ENCODE measurements at regions not wholly inside any gene's neighbourhood (a gene's known extent, or its start where the extent isn't known, plus 50 kb on each side); places are given as distances from the start of the nearest gene placed in this dataset.

- H3K27me3 Mint-ChIP-seq (ENCODE audit: insufficient read depth, low read depth, poor library complexity) = peaks cover 23% of the 10 kb centered on the region
- no peak for ATAC-seq
- no peaks in the 10 kb centered on the region for H3F3A ChIP-seq (replicated peaks; ENCODE audit: low read depth)
- no peak overlapping the region for H3K4me3 ChIP-seq
- H3K9me3 Mint-ChIP-seq = no peaks in the 10 kb centered on the region
- no peaks in the 10 kb centered on the region for H3K36me3 Mint-ChIP-seq (ENCODE audit: low read depth)
- H4K20me1 ChIP-seq (replicated peaks; ENCODE audit: insufficient read depth) = no peaks in the 10 kb centered on the region
- no peaks in the 10 kb centered on the region for H3K4me1 ChIP-seq (ENCODE audit: insufficient read depth)
- H3K27ac Mint-ChIP-seq = no peak overlapping the region
- H3K4me2 ChIP-seq = no peak overlapping the region
- no peaks in the 10 kb centered on the region for H3K9me2 ChIP-seq (ENCODE audit: insufficient read depth)
- no peak for TF ChIP-seq REST (IDR thresholded peaks at IDR 0.05; ENCODE audit: unreplicated experiment)
- no peak for TF ChIP-seq NANOG (IDR thresholded peaks at IDR 0.05; ENCODE audit: borderline replicate concordance)
- no peak for TF ChIP-seq CTCF (conservative IDR thresholded peaks at IDR 0.05; ENCODE audit: low read depth in 2 of 2)
- no peak for TF ChIP-seq EZH2 (IDR thresholded peaks at IDR 0.05; ENCODE audit: low read depth, unreplicated experiment)
- no peak for TF ChIP-seq ZNF331 (CRISPR knock-in tag; IDR thresholded peaks at IDR 0.05; ENCODE audit: low read depth)
- TF ChIP-seq, protein P1, sequence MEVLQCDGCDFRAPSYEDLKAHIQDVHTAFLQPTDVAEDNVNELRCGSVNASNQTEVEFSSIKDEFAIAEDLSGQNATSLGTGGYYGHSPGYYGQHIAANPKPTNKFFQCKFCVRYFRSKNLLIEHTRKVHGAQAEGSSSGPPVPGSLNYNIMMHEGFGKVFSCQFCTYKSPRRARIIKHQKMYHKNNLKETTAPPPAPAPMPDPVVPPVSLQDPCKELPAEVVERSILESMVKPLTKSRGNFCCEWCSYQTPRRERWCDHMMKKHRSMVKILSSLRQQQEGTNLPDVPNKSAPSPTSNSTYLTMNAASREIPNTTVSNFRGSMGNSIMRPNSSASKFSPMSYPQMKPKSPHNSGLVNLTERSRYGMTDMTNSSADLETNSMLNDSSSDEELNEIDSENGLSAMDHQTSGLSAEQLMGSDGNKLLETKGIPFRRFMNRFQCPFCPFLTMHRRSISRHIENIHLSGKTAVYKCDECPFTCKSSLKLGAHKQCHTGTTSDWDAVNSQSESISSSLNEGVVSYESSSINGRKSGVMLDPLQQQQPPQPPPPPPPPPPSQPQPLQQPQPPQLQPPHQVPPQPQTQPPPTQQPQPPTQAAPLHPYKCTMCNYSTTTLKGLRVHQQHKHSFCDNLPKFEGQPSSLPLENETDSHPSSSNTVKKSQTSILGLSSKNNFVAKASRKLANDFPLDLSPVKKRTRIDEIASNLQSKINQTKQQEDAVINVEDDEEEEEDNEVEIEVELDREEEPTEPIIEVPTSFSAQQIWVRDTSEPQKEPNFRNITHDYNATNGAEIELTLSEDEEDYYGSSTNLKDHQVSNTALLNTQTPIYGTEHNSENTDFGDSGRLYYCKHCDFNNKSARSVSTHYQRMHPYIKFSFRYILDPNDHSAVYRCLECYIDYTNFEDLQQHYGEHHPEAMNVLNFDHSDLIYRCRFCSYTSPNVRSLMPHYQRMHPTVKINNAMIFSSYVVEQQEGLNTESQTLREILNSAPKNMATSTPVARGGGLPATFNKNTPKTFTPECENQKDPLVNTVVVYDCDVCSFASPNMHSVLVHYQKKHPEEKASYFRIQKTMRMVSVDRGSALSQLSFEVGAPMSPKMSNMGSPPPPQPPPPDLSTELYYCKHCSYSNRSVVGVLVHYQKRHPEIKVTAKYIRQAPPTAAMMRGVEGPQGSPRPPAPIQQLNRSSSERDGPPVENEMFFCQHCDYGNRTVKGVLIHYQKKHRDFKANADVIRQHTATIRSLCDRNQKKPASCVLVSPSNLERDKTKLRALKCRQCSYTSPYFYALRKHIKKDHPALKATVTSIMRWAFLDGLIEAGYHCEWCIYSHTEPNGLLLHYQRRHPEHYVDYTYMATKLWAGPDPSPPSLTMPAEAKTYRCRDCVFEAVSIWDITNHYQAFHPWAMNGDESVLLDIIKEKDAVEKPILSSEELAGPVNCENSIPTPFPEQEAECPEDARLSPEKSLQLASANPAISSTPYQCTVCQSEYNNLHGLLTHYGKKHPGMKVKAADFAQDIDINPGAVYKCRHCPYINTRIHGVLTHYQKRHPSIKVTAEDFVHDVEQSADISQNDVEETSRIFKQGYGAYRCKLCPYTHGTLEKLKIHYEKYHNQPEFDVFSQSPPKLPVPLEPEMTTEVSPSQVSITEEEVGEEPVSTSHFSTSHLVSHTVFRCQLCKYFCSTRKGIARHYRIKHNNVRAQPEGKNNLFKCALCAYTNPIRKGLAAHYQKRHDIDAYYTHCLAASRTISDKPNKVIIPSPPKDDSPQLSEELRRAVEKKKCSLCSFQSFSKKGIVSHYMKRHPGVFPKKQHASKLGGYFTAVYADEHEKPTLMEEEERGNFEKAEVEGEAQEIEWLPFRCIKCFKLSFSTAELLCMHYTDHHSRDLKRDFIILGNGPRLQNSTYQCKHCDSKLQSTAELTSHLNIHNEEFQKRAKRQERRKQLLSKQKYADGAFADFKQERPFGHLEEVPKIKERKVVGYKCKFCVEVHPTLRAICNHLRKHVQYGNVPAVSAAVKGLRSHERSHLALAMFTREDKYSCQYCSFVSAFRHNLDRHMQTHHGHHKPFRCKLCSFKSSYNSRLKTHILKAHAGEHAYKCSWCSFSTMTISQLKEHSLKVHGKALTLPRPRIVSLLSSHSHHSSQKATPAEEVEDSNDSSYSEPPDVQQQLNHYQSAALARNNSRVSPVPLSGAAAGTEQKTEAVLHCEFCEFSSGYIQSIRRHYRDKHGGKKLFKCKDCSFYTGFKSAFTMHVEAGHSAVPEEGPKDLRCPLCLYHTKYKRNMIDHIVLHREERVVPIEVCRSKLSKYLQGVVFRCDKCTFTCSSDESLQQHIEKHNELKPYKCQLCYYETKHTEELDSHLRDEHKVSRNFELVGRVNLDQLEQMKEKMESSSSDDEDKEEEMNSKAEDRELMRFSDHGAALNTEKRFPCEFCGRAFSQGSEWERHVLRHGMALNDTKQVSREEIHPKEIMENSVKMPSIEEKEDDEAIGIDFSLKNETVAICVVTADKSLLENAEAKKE (CRISPR knock-in tag; IDR thresholded peaks at IDR 0.05) = no peak
- TF ChIP-seq EZH2phosphoT487 (IDR thresholded peaks at IDR 0.05; ENCODE audit: unreplicated experiment) = no peak
- peaks cover 54% of the 10 kb centered on the region for H3K27me3 ChIP-seq (ENCODE audit: insufficient read depth)
- DNase-seq (ENCODE audit: low spot score) = no peak
- H3K4me1 Mint-ChIP-seq = peaks cover 9% of the 10 kb centered on the region; the same call in 2 of the 3 replicates
- H3K36me3 ChIP-seq (ENCODE audit: insufficient read depth) = no peaks in the 10 kb centered on the region
- no peaks in the 10 kb centered on the region for H3K79me2 ChIP-seq (replicated peaks; ENCODE audit: insufficient read depth)
- H2AFZ ChIP-seq = no peak overlapping the region
- no peak overlapping the region for H3K27ac ChIP-seq (ENCODE audit: low read depth)
- no peak overlapping the region for H3K4me3 Mint-ChIP-seq
These were observed 168.0 kb downstream of the GNAI1 start for GRCh38 chr7:80302636-80303035.

All from GM23338 (cell line).